ENCODE measurements at regions not wholly inside any gene's neighbourhood (a gene's known extent, or its start where the extent isn't known, plus 50 kb on each side); places are given as distances from the start of the nearest gene placed in this dataset.

- TF ChIP-seq ZNF674 (CRISPR knock-in tag; IDR thresholded peaks at IDR 0.05; ENCODE audit: low read depth) (no peak), FOXA3 (CRISPR knock-in tag; IDR thresholded peaks at IDR 0.05) (no peak), PHF8 (CRISPR knock-in tag; IDR thresholded peaks at IDR 0.05) (no peak), BCLAF1 (IDR thresholded peaks at IDR 0.05) (no peak), PRDM15 (CRISPR knock-in tag; IDR thresholded peaks at IDR 0.05) (no peak), RBFOX2 (IDR thresholded peaks at IDR 0.05; ENCODE audit: low read depth, low read length) (no peak), TP53 (CRISPR knock-in tag; conservative IDR thresholded peaks at IDR 0.05) (no peak), HCFC1 (IDR thresholded peaks at IDR 0.05; ENCODE audit: low read depth, low read length) (no peak), RAD21 (CRISPR knock-in tag; IDR thresholded peaks at IDR 0.05) (no peak), ZNF629 (CRISPR knock-in tag; conservative IDR thresholded peaks at IDR 0.05) (no peak), ZNF780A (CRISPR knock-in tag; IDR thresholded peaks at IDR 0.05) (no peak), ADNP (CRISPR knock-in tag; IDR thresholded peaks at IDR 0.05) (no peak), ZNF317 (CRISPR knock-in tag; IDR thresholded peaks at IDR 0.05) (no peak)
- TF ChIP-seq, protein P1, sequence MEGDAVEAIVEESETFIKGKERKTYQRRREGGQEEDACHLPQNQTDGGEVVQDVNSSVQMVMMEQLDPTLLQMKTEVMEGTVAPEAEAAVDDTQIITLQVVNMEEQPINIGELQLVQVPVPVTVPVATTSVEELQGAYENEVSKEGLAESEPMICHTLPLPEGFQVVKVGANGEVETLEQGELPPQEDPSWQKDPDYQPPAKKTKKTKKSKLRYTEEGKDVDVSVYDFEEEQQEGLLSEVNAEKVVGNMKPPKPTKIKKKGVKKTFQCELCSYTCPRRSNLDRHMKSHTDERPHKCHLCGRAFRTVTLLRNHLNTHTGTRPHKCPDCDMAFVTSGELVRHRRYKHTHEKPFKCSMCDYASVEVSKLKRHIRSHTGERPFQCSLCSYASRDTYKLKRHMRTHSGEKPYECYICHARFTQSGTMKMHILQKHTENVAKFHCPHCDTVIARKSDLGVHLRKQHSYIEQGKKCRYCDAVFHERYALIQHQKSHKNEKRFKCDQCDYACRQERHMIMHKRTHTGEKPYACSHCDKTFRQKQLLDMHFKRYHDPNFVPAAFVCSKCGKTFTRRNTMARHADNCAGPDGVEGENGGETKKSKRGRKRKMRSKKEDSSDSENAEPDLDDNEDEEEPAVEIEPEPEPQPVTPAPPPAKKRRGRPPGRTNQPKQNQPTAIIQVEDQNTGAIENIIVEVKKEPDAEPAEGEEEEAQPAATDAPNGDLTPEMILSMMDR (CRISPR knock-in tag; IDR thresholded peaks at IDR 0.05) = no peak
These were observed 164.0 kb downstream of the NUAK1 start for GRCh38 chr12:105974738-105975137.
